Stimulated activated CD8-positive, alpha-beta memory T cell treated with anti-CD3 and anti-CD28 coated beads, Interleukin-2, amount 100 ng/mL, for 1 hour (primary cell): ENCODE measurements at regions not wholly inside any gene's neighbourhood (a gene's known extent, or its start where the extent isn't known, plus 50 kb on each side); places are given as distances from the start of the nearest gene placed in this dataset.
"Not testable (repeated sequence)": the region's sequence is repeated elsewhere in the genome, so short reads cannot be mapped to it uniquely, and the experiment has no call there.

Experiments used
- DNase-seq, 2 donors: peaks; one replicate each; pipeline ENCODE4 v3.0.0-alpha.2; 2020; ENCODE audit warnings: low read depth in 2 of 2

DNA sequence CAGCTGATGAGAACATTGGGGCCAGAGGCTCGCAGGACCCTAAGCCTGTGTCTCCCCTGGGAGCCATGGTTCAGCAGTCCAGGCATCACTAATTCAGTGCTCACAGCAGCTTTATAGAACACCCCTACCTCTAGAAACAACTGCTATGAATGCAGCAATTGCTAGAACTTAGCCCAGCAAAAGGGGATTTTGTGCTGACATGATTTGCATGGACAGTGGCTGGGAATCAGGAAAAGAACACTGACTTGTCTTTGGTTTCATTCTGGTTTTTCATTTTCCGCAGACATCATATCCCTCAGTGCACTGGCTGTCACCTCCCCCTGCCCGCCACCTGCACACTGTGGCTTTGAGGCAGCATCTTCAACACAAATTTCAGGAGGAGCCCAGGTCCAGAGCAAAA is 3964.9 kb upstream of the TPTE start:
- not testable (repeated sequence) for DNase-seq

GRCh38 chr21:6557415-6557814 is 3964.0 kb upstream of the TPTE start:
- DNase-seq = not testable (repeated sequence)

DNA sequence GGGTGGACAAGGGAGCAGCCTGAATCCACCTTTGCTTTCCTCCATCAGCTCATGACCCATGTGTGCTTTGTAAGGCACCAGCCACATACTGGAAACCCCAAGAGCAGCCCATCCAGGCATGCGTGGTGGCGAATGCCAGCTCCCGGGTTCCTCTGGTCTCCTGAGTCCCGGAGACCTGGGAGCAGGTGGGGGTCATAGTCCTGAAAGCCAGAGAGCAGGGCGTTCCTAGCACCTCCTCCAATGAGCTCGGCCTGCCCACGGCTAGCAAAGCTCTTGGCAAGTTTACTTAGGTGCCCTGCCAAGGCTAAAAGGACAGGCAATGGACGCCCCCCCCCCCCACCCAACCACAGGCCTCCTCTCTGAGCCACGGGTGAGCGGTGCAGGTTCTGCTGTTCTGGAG is 3960.2 kb upstream of the TPTE start:
- not testable (repeated sequence) for DNase-seq

GRCh38 chr21:6561578-6561977 is 3959.8 kb upstream of the TPTE start:
- DNase-seq = not testable (repeated sequence)

GRCh38 chr21:6564543-6565166 is 3956.7 kb upstream of the TPTE start:
- not testable (repeated sequence) for DNase-seq

DNA sequence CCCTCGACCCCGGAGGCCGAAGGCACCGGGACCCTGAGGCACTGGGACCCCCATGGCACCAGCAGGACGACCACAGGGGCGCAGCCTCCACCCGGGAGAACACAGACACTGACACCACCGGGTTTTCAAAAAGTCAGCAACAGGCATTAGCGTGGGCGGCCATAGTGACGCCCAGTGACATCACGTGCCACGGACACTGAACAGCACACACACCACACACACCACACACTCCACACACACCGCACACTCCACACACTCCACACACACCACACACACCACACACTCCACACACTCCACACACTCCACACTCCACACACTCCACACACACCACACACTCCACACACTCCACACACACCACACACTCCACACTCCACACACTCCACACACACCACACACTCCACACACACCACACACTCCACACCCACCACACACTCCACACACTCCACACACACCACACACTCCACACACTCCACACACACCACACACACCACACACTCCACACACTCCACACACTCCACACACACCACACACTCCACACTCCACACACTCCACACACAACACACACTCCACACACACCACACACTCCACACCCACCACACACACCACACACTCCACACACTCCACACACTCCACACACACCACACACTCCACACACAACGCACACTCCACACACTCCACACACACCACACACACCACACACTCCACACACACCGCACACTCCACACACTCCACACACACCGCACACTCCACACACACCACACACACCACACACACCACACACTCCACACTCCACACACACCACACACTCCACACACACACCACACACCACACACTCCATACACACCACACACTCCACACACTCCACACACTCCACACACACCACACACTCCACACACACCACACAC is 3955.9 kb upstream of the TPTE start:
- DNase-seq = not testable (repeated sequence)

- not testable (repeated sequence) for DNase-seq
Measured at GRCh38 chr21:6567542-6567941, 3953.8 kb upstream of the TPTE start.

DNA sequence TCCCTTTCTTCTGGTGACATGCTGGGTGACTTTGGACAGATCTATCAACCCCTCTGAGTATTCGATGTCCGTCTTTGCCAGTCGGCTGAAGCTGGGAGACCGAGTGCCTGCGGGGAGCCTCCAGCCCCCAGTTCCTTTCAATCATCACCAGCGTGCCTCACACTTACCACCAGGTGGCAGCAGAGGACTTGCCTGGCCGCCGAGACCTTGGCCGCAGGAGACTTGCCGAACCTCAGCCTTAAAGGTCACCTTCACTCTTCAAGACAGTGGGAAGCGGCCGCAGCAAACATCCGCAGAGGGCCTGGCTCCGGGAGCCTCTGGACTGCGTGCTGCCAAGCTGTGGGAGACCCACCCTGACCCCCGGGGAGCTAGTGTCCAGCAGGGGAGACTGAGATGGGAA is 3952.2 kb upstream of the TPTE start:
- DNase-seq = not testable (repeated sequence)

DNA sequence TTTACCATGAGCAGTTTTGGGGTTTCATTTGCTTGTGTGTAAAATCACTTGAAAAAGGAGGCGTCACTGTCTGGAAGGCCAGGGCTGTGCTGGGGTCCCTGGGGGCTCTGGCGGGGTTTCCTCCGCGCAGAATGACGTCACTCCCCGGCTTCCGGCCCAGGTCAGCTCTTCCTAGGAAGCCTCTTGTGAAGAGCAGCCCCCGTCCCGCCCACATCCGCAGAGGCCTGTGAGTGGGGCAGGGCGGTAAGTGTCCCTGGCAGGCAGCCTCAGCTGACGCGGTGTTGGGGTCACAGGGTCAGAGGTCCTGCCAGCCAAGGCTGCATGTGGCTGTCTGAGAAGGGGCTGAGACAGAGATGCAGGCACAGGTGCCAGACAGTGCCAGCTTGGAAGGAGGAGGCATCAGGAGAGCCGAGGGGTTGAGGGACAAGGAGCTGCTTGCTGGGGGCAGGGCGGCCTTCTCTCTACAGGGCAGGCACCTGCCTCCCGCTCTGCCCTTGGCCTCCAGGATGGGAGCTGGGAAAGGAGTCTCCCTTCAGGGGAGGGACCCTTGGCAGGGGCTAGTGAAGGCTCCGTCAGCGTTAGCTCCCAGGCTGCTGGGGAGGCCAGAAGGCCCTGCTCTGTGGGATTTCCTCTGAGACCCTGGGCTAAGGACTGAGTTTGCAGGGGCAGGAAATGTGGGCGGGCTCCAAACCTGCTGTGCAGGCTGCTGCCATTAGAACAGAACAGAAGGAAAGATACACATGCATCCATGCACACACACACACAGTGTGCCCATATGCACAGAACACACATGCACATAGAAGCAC is 3951.6 kb upstream of the TPTE start:
- DNase-seq = not testable (repeated sequence)

- not testable (repeated sequence) for DNase-seq
Measured at GRCh38 chr21:6570700-6571368, 3950.5 kb upstream of the TPTE start.

GRCh38 chr21:6573576-6573975 is 3947.8 kb upstream of the TPTE start:
- DNase-seq = not testable (repeated sequence)

- DNase-seq = not testable (repeated sequence)
Measured at GRCh38 chr21:6579801-6580200, 3941.6 kb upstream of the TPTE start.
